Testis (tissue), 2 donors: ENCODE measurements at regions not wholly inside any gene's neighbourhood (a gene's known extent, or its start where the extent isn't known, plus 50 kb on each side); places are given as distances from the start of the nearest gene placed in this dataset.

Experiments used
- CTCF ChIP-seq, 3 experiments: fragments of 450-650 bp in 2 of 3; fragments of 200-600 bp in 1 of 3; sonication (generic) in 1 of 3; IDR thresholded peaks; one replicate each; pipeline ENCODE4 v1.5.1; 2016 to 2019; ENCODE audit warnings: antibody characterized with exemption in 3 of 3, mild to moderate bottlenecking in 2 of 3, moderate library complexity in 1 of 3
- POLR2A ChIP-seq: fragments of 450-650 bp; IDR thresholded peaks from one replicate; pipeline ENCODE4 v1.6.1; 2017; ENCODE audit warnings: antibody characterized with exemption, mild to moderate bottlenecking, moderate library complexity

GRCh38 chr2:228509021-228509420, 327.5 kb upstream of the SPHKAP start:
- TF ChIP-seq CTCF (IDR thresholded peaks at IDR 0.05) = no peak
- no peak for TF ChIP-seq POLR2A
